ENCODE measurements at regions not wholly inside any gene's neighbourhood (a gene's known extent, or its start where the extent isn't known, plus 50 kb on each side); places are given as distances from the start of the nearest gene placed in this dataset.

DNA sequence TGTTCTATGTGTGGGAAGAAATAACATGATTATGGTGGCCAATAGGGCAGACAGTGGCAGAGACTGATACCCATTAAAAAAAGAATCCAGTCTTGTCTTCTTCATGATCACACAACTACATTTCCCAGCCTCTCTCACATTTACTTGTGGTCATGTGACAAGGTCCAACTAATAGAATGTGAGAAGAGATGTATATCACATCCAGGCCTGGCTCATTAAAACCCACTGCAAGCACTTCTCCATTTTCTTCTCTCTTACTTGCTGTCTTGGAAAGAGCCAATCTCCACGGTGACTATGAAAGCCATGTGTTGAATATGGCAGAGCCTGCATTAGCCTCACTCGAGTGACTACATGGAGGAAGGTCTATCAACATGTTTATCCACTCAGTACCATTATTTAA lies 306.2 kb upstream of the ZEB2 start:
- TF ChIP-seq, protein P1, sequence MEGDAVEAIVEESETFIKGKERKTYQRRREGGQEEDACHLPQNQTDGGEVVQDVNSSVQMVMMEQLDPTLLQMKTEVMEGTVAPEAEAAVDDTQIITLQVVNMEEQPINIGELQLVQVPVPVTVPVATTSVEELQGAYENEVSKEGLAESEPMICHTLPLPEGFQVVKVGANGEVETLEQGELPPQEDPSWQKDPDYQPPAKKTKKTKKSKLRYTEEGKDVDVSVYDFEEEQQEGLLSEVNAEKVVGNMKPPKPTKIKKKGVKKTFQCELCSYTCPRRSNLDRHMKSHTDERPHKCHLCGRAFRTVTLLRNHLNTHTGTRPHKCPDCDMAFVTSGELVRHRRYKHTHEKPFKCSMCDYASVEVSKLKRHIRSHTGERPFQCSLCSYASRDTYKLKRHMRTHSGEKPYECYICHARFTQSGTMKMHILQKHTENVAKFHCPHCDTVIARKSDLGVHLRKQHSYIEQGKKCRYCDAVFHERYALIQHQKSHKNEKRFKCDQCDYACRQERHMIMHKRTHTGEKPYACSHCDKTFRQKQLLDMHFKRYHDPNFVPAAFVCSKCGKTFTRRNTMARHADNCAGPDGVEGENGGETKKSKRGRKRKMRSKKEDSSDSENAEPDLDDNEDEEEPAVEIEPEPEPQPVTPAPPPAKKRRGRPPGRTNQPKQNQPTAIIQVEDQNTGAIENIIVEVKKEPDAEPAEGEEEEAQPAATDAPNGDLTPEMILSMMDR (IDR thresholded peaks at IDR 0.05; ENCODE audit: control insufficient read depth, insufficient read depth, low read depth, low read length, missing control alignments) = no peak
- no peak for DNase-seq (ENCODE audit: low read depth)
- no peak overlapping the region for H3K4me3 ChIP-seq (ENCODE audit: control insufficient read depth, low read depth, low read length)

DNA sequence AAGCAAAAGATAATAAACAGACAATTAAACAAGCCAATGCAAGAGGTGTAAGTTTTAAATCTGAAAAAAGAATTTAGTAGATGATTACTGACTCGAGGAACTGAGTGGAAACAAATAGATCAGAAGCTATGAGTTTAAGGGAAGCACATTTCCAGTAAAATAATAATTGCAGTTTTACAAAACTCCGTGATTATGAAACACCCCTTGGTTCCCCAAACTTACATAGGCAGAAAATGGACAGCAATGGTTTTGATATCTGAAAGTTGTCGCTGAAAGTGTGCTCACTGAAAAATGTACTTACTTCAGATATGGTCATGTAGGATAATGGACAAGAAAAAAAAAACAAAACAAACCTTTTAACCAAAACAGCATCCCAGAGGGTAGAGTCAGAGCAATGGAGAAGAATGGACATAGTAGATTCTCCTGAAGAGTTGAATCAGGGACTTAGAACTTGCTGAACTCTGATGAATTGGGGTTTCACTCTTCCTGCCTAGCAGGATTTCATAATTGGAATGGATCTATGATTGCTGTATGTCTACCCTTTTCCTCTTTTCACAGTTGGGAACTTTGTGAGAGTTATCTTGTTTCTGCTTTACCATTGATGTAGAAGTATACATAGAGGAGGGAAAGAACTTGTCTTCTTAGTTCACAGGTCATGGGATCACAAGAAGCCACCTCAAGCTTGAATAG lies 305.6 kb upstream of the ZEB2 start:
- H3K4me3 ChIP-seq (ENCODE audit: control insufficient read depth, low read depth, low read length) = no peak overlapping the region
- TF ChIP-seq, protein P1 (IDR thresholded peaks at IDR 0.05; ENCODE audit: control insufficient read depth, insufficient read depth, low read depth, low read length, missing control alignments) = no peak
- no peak for DNase-seq (ENCODE audit: low read depth)

GRCh38 chr2:144824306-144825080 lies 304.6 kb upstream of the ZEB2 start:
- no peak for DNase-seq (ENCODE audit: low read depth)
- no peak overlapping the region for H3K4me3 ChIP-seq (ENCODE audit: control insufficient read depth, low read depth, low read length)
- TF ChIP-seq, protein P1 (IDR thresholded peaks at IDR 0.05; ENCODE audit: control insufficient read depth, insufficient read depth, low read depth, low read length, missing control alignments) = no peak

DNA sequence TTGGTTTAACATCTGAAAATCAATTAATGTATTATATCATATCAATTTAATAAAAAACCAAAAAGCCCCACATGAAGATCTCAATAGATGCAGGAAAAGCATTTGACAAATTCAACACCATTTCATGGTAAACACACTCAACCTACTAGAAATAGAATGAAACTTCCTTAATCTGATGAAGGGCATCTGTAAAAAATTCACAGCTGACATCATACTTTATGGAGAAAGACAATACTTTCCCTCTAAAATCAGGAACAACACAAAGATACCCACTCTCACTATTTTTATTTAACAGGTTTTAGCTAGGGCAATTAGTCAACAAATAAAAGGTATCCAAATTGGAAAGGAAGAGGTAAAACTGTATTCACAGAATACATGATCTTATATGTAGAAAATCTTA lies 303.0 kb upstream of the ZEB2 start:
- no peak for DNase-seq (ENCODE audit: low read depth)
- TF ChIP-seq, protein P1 (IDR thresholded peaks at IDR 0.05; ENCODE audit: control insufficient read depth, insufficient read depth, low read depth, low read length, missing control alignments) = no peak

DNA sequence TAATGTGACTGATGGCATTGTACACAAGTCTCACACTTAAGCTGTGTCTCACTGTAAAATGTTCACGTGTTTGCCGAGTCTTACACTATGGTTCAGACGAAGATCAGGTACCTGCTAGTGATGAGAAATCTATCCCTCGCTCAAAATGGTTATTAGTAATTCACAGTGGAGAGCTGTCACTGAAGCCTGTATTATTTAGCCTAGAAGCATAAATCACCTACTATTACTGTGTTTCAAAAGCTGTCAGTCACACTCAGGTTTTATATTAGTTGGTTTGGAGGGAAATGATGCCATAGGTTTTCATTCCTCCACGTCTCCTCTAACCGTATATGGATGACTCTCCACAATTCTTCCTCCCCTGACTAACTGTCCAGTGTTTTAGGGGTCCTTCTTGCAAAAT lies 292.4 kb upstream of the ZEB2 start:
- DNase-seq (ENCODE audit: low read depth) = no peak
- TF ChIP-seq, protein P1 (IDR thresholded peaks at IDR 0.05; ENCODE audit: control insufficient read depth, insufficient read depth, low read depth, low read length, missing control alignments) = no peak
- H3K4me3 ChIP-seq (ENCODE audit: control insufficient read depth, low read depth, low read length) = no peak overlapping the region

More for the DNA sequence above, 303.0 kb upstream of the ZEB2 start:
- H3K4me3 ChIP-seq (ENCODE audit: control insufficient read depth, low read depth, low read length) = no peak overlapping the region

GRCh38 chr2:144801766-144802165 lies 281.8 kb upstream of the ZEB2 start:
- TF ChIP-seq, protein P1 (IDR thresholded peaks at IDR 0.05; ENCODE audit: control insufficient read depth, insufficient read depth, low read depth, low read length, missing control alignments) = no peak
- no peak overlapping the region for H3K4me3 ChIP-seq (ENCODE audit: control insufficient read depth, low read depth, low read length)
- DNase-seq (ENCODE audit: low read depth) = peak; percentile 57
